Glomerular visceral epithelial cell (primary cell): ENCODE measurements at regions not wholly inside any gene's neighbourhood (a gene's known extent, or its start where the extent isn't known, plus 50 kb on each side); places are given as distances from the start of the nearest gene placed in this dataset.
"Not testable (repeated sequence)": the region's sequence is repeated elsewhere in the genome, so short reads cannot be mapped to it uniquely, and the experiment has no call there.

Source experiments
- DNase-seq: peaks from one replicate; pipeline ENCODE4 v3.0.0-alpha.2; 2016; ENCODE audit errors: extremely low spot score

- DNase-seq: peak; percentile 5
These were observed 136.9 kb upstream of the CDK6 start for GRCh38 chr7:92973293-92973731.

- DNase-seq: no peak
These were observed 136.1 kb upstream of the CDK6 start for GRCh38 chr7:92972441-92972840.

GRCh38 chr7:92969061-92969460 is 132.7 kb upstream of the CDK6 start:
- DNase-seq: no peak

GRCh38 chr7:92968502-92968901 is 132.1 kb upstream of the CDK6 start:
- DNase-seq: no peak

GRCh38 chr7:92967238-92967637 is 130.9 kb upstream of the CDK6 start:
- no peak for DNase-seq

GRCh38 chr7:92964141-92964540 is 127.8 kb upstream of the CDK6 start:
- no peak for DNase-seq

GRCh38 chr7:92963566-92963965 is 127.2 kb upstream of the CDK6 start:
- no peak for DNase-seq

- no peak for DNase-seq
These were observed 125.6 kb upstream of the CDK6 start for GRCh38 chr7:92961961-92962360.

- DNase-seq: no peak
These were observed 120.2 kb upstream of the CDK6 start for GRCh38 chr7:92956575-92956974.

- no peak for DNase-seq
These were observed 118.7 kb upstream of the CDK6 start for GRCh38 chr7:92955081-92955480.

GRCh38 chr7:92953657-92954056 is 117.3 kb upstream of the CDK6 start:
- DNase-seq: no peak

GRCh38 chr7:92949748-92950147 is 113.4 kb upstream of the CDK6 start:
- no peak for DNase-seq

- DNase-seq: no peak
These were observed 109.5 kb upstream of the CDK6 start for GRCh38 chr7:92945840-92946239.

GRCh38 chr7:92944633-92945032 is 108.3 kb upstream of the CDK6 start:
- DNase-seq: no peak

GRCh38 chr7:92942706-92943105 is 106.3 kb upstream of the CDK6 start:
- DNase-seq: not testable (repeated sequence)

- no peak for DNase-seq
These were observed 103.4 kb upstream of the CDK6 start for GRCh38 chr7:92939666-92940360.

- no peak for DNase-seq
These were observed 97.7 kb upstream of the CDK6 start for GRCh38 chr7:92934096-92934495.

GRCh38 chr7:92932450-92932849 is 96.1 kb upstream of the CDK6 start:
- no peak for DNase-seq

- no peak for DNase-seq
These were observed 94.0 kb upstream of the CDK6 start for GRCh38 chr7:92930404-92930803.

GRCh38 chr7:92926697-92927044 is 90.3 kb upstream of the CDK6 start:
- DNase-seq: no peak

- DNase-seq: no peak
These were observed 89.7 kb upstream of the CDK6 start for GRCh38 chr7:92925876-92926696.

- no peak for DNase-seq
These were observed 88.4 kb upstream of the CDK6 start for GRCh38 chr7:92924800-92925199.

GRCh38 chr7:92917230-92917629 is 80.9 kb upstream of the CDK6 start:
- no peak for DNase-seq
